H4 (cell line): ENCODE measurements at regions not wholly inside any gene's neighbourhood (a gene's known extent, or its start where the extent isn't known, plus 50 kb on each side); places are given as distances from the start of the nearest gene placed in this dataset.
"Not testable (repeated sequence)": the region's sequence is repeated elsewhere in the genome, so short reads cannot be mapped to it uniquely, and the experiment has no call there.

Experiments
- DNase-seq: peaks from one replicate; pipeline ENCODE4 v3.0.0-alpha.2; 2015; ENCODE audit warnings: low spot score

DNA sequence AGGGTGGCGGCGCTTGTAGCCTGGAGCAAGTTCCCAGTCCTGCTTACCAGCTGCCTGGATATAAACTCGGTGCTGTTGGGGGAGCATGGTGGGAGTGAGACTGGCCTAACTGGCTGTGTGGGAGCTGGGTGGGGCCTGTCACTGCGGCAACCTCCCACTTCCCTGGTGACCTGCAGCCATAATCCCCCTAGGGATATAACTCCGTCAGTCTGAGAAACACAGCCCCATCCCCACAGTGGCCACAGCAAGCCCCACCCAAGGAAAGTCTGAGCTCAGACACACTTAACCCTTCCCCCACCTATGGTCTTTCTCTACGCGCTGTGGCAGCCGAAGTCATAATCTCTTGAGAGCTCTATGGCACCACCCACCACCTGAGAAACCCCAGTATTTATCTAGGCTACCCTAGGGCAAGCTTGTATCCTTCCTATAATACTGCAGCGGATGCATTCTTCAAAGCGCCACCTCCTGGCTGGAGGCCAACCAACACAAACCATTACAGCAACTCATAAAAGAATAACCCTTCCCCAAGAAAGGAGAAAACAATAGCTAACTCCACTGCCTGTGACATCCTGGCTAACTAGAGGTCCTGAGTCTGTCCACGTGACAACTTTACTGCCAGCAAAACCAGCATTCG, 57.4 kb downstream of the ZNF648 start:
- peak; percentile 7 for DNase-seq

GRCh38 chr1:182003025-182003725, 58.3 kb downstream of the ZNF648 start:
- no peak for DNase-seq

DNA sequence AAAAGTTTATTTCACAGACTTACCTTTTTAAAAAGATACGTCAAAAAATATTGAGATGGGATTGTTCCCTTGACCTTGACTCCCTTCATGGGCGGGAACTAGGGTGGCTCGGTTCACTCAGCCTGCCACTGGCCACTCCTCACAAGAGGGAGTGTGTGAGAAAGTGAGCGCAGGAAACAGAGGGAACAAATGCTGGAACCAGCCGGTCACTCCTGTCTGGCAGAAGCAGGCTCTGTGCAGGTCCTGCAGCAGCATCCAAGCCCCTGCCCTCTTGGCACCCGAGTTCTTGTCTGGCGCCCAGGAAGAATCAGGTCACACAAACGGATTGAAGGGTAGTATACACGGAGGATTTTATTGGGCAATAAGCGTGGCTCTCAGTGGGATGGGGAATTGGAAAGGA, 58.9 kb downstream of the ZNF648 start:
- DNase-seq = no peak

DNA sequence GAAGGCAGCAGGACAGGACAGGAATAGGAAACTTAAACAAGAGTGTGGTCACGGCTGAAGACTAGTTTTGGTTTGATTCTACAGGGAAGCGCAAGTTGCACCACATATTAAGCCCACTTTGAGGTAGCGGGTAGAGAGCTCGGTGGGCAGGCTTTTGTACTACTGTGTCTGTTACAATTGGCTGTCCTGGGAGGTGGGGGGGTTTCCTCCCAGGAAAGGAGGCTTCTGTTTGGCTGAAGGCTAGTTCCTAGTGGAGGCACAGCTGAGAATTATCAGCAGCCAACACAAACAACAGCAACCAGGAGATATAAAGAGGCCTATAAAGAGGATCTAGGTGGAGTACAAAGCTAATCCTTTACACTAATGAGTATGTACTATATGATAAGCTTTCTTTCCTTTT, 62.7 kb downstream of the ZNF648 start:
- no peak for DNase-seq

GRCh38 chr1:181992072-181992471, 69.4 kb downstream of the ZNF648 start:
- DNase-seq = no peak

DNA sequence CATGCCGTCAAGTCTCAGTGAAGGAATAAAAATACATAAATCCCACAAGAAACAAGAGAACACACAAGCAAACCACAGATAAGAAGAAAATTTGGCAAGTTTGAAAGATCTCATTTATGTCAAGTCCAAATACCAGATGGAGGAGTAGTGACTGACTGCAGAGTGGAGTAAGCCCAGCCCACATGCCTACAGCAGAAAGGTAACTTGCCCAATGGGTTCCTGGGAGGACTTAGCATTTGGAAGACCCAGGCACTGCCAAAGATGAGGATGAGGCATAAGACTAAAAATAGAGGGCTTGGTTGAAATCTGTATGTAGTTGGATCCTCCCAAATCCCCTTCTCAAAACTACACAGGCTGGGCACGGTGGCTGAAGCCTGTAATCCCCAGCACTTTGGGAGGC, 70.8 kb downstream of the ZNF648 start:
- DNase-seq = no peak

DNA sequence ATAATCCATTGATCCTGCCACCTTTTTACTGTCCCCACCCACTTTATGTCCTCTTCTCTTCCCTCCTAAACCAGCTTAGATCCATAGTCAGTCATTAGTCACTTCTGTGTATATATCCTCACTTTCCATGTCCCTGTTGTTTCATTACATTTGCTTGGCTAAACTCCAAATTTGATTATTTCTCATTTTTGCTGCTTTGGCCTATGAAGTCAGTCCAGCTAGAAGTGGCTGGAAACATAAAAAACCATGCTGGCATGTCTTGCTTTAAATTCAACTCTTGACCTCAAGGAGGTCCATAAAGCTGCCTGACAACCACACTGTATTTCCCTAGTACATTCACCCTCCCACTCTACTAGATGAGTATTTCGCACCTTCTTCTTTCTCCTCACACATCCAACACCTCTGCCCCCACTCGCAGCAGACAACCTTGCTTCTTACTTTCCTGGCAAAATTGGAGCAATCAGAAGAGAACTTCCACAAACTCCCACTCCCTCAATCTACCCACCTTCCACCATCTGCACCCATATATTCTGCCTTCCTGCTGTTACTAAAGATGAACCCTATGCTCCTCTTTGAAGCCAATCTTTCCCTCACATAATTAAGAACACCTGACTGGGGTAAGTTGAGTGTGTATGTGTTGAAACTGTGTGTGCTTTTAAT, 72.1 kb downstream of the ZNF648 start:
- DNase-seq = no peak

- no peak for DNase-seq
These were observed 73.5 kb downstream of the ZNF648 start for GRCh38 chr1:181987996-181988395.

GRCh38 chr1:181987334-181987895, 74.1 kb downstream of the ZNF648 start:
- DNase-seq = no peak

- DNase-seq = no peak
These were observed 74.6 kb downstream of the ZNF648 start for GRCh38 chr1:181986907-181987305.

DNA sequence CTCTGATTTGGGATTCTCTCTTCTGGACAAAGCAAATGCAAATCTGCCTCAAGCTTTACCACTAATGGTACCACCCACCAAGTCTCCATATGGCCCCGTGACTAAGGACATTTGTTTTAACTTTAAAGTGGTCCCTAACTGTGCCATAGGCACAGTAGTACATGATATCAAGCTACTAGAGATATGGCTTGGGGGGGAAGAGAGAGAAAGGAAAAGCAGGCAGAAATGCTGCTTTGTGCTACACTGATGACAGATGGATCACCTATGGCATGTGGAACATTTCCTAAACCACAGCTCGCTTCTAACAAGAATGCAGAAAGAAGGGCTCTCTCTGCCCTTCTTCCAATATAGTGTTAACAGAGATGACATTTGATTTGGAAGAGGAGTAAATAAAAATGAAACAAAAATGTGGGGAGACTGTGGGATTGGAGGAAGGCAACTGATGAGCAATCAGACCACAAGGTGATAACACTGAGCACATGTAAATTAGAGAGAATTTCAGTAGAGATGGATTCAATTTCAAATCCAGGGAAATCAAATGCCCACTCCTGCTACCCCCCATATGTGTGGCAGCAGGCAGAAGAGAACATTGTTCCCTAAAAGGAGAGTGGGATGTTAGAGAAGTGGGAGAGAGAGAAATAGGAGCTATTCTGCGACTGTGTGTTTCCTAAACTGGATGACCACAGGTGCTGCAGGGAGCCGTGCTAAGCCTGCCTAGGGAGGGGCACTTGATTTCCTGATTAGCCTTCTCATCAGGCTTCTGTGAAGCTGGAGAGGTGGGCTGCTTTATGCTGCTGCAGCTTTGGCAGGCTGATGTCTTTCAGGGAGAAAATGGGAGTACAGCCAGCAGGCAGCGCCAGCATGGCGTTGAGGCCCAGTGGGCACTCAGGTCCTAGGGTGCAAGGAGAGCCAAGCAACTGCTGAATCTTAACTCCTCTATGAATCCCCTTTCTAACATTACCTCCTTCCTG, 75.3 kb downstream of the ZNF648 start:
- DNase-seq = no peak

DNA sequence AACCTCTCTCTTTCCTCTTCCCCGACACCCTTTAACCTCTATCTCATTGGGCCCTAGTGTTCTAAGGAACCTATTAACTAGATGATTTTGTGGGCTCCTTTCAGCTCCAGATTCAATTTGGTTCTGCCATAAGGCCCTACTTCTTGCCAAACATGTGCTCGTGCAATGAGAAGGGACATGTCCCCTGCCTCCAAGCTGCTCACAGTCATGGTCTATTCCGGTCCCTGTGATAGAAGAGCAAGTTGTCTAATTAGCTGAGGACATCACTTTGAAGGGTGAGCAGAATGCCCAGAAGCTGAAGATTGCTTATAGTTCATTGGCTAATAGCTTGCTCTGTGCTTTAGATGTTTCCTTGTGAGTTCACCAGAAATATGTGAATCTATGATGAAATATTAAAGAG, 76.2 kb downstream of the ZNF648 start:
- DNase-seq = no peak

DNA sequence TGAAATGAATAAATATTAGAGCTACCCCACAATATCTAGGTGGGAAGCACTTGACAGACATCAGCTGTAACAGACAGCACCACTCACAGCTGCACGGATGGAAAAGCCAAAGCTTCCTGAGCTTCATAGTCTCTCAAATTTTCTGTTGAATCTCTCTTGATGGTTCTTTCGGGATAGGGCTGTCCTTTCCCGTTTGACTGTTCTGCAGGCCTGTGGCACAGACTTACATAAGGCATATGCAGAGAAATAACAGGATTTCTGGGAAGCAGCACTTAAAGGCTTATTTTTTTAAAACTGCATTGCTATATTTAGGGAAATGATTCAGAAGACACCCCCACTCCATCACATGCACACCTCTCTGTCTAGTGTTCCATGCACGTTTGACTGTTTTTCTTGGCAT, 77.5 kb downstream of the ZNF648 start:
- no peak for DNase-seq

- DNase-seq = no peak
These were observed 79.7 kb downstream of the ZNF648 start for GRCh38 chr1:181981821-181982220.

GRCh38 chr1:181972256-181972655, 89.3 kb downstream of the ZNF648 start:
- DNase-seq = no peak

GRCh38 chr1:181971424-181971823, 90.1 kb downstream of the ZNF648 start:
- no peak for DNase-seq

GRCh38 chr1:181969902-181970301, 91.6 kb downstream of the ZNF648 start:
- DNase-seq = no peak

DNA sequence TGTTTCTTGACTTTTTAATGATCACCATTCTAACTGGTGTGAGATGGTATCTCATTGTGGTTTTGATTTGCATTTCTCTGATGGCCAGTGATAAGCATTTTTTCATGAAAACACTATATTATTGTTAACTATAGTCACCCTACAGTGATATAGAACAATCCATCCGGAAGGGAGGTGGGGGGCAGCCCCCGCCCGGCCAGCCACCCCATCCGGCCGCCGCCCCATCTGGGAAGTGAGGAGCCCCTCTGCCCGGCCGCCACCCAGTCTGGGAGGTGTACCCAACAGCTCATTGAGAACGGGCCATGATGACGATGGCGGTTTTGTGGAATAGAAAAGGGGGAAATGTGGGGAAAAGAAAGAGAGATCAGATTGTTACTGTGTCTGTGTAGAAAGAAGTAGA, 106.8 kb downstream of the ZNF648 start:
- DNase-seq = not testable (repeated sequence)

- DNase-seq = not testable (repeated sequence)
These were observed 107.3 kb downstream of the ZNF648 start for GRCh38 chr1:181954178-181954577.

DNA sequence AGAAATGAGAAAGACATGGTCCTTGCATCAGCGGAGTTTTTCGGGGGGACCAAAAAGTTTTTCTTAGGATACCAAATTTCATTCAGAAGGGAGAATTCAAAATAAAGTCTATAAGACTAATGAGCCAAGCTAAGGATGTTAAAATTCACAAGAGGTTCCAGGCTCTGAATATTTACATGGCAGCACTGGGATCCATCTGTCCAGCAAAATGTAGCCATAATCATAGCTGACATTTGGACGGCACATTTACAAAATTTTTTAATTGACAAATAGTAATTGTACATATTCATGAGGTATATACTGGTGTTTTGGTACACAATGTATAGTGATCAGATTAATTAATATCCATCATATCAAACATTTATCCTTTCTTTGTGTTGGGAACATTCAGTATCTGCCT, 107.9 kb downstream of the ZNF648 start:
- DNase-seq = no peak

GRCh38 chr1:181951213-181951612, 110.3 kb downstream of the ZNF648 start:
- DNase-seq = no peak

GRCh38 chr1:181949500-181949899, 112.0 kb downstream of the ZNF648 start:
- DNase-seq = no peak
